ENCODE measurements at regions not wholly inside any gene's neighbourhood (a gene's known extent, or its start where the extent isn't known, plus 50 kb on each side); places are given as distances from the start of the nearest gene placed in this dataset.
"Not testable (repeated sequence)": the region's sequence is repeated elsewhere in the genome, so short reads cannot be mapped to it uniquely, and the experiment has no call there.

DNA sequence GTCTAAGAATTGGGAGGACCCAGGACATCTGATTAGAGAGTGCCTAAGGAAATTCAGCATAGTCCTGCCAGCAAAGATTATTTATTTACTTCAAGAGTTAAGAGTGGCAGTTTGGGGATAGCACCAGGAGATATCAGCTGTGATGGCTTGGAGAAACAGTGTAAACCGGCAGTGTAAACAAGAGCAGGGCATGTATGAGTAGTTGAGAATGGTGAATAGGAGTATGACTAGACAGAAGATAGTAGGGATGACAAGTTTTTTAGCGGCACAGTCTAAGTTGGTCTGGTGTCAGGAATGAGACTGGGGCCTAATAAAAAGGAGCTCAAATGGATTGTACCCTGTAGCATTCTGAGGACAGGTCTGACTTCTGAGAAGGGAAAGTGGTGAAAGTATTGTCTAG, 669.4 kb downstream of the SUCLG1 start:
- H3K27me3 ChIP-seq (ENCODE audit: control insufficient read depth in 2 of 2, insufficient read depth in 2 of 2, low read length in 2 of 2); H4K20me1 ChIP-seq (replicated peaks; ENCODE audit: control insufficient read depth, insufficient read depth, low read length); BruUV-seq (replicated peaks); H3K9me3 ChIP-seq (replicated peaks; ENCODE audit: control insufficient read depth, insufficient read depth, low read depth, low read length); H3K4me3 ChIP-seq; H2AFZ ChIP-seq (ENCODE audit: low read depth, low read length); POLR2A ChIA-PET; DNase-seq (ENCODE audit: extremely low read depth in 1 of 4, low spot score in 3 of 4); FAIRE-seq; CTCF ChIA-PET (ENCODE audit: low intra/inter-chr PET ratio); ATAC-seq; H3K36me3 ChIP-seq (ENCODE audit: control insufficient read depth, insufficient read depth, low read length); H3K9me1 ChIP-seq (ENCODE audit: control insufficient read depth, insufficient read depth, low read length); in situ Hi-C loops (cut with MboI): not testable (repeated sequence)
- peaks cover 7 to 13% of the 10 kb centered on the region in 2 experiments; a peak in 4 of 5 replicates for H3K4me1 ChIP-seq (replicated peaks in 1 of 2; ENCODE audit: control insufficient read depth in 2 of 2, insufficient read depth in 2 of 2, low read length in 2 of 2)
- H3K4me2 ChIP-seq (ENCODE audit: insufficient read depth, low read length) = 0 out of 2 replicates have a peak overlapping the region, but pooled peaks have one; percentile 29
- WGBS (ENCODE audit: insufficient coverage, low coverage, missing lambda C conversion rate) = 0% methylated on average over 1 of the region's 2 CpGs
- intact Hi-C loops (cut with micrococcal nuclease) = loop anchor here (10.0 kb wide), 1 partner anchor 185 kb away; no protein-coding TSS in a partner anchor
- peak; percentile 52 for TF ChIP-seq C11orf30 (IDR thresholded peaks at IDR 0.05; ENCODE audit: low read depth)
- TF ChIP-seq MAFG (tag; conservative IDR thresholded peaks at IDR 0.05) = 0 out of 2 replicates have a peak, but pooled peaks have one; percentile 32
- TF ChIP-seq HNRNPLL (IDR thresholded peaks at IDR 0.05; ENCODE audit: low read depth, low read length, poor library complexity, severe bottlenecking) = peak; percentile 31
- peak; percentile 77 to 92 for TF ChIP-seq FOXK2 (conservative IDR thresholded peaks at IDR 0.05 in 1 of 2, IDR thresholded peaks at IDR 0.05 in 1 of 2; ENCODE audit: low read depth in 2 of 2)
- TF ChIP-seq HMBOX1 (IDR thresholded peaks at IDR 0.05) = peak; percentile 39; the same call in 1 of the 2 replicates
- peak; percentile 70 for TF ChIP-seq ZNF316 (IDR thresholded peaks at IDR 0.05)
- TF ChIP-seq, protein P1, sequence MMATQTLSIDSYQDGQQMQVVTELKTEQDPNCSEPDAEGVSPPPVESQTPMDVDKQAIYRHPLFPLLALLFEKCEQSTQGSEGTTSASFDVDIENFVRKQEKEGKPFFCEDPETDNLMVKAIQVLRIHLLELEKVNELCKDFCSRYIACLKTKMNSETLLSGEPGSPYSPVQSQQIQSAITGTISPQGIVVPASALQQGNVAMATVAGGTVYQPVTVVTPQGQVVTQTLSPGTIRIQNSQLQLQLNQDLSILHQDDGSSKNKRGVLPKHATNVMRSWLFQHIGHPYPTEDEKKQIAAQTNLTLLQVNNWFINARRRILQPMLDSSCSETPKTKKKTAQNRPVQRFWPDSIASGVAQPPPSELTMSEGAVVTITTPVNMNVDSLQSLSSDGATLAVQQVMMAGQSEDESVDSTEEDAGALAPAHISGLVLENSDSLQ (IDR thresholded peaks at IDR 0.05) = peak; percentile 40; the same call in 1 of the 2 replicates
- TF ChIP-seq ZNF592 (IDR thresholded peaks at IDR 0.05) = 0 out of 2 replicates have a peak, but pooled peaks have one; percentile 17
- peaks cover 29% of the 10 kb centered on the region; the same call in 2 of the 3 replicates for H3K79me2 ChIP-seq (ENCODE audit: control insufficient read depth, insufficient read depth, low read length)
- peak overlapping the region in 1 of 2 experiments; percentile 32; a peak in 1 of 4 replicates for H3K9ac ChIP-seq (ENCODE audit: insufficient read depth in 1 of 2, low read depth in 2 of 2, low read length in 2 of 2)
- peak overlapping the region; percentile 60 for H3K27ac ChIP-seq (ENCODE audit: extremely low read depth, low read depth, low read length)
